ENCODE measurements at regions not wholly inside any gene's neighbourhood (a gene's known extent, or its start where the extent isn't known, plus 50 kb on each side); places are given as distances from the start of the nearest gene placed in this dataset.

DNA sequence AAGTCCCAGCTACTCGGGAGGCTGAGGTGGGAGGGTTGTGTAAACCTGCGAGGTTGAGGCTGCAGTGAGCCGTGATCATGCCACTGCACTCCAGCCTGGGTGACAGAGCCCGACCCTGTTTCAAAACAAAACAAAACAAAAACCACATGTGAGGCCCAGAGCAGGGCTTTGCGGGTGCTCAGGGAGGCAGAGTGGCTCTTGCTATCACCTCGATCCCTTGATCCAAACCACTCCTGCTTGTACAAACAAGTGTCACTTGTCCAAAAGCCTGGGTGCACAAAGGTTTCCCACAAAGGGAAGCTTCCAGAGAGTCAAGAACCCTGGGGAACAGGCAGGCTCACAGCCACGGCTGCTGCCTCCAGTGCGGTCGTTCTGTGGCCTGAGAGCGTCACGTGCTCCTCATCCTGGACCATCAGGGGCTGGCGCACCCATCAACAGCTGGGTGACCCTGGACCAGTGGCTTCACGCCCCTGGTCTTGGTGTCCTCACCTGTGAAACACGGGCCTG lies 162.7 kb downstream of the C9orf50 start:
- CTCF ChIA-PET (ENCODE audit: partially characterized antibody): interaction anchor here (0.6 to 4.8 kb wide), 10 partner anchors 24 to 354 kb away, joined by 3 to 27 read pairs (median 4); no protein-coding TSS in a partner anchor
- Histone ChIP-seq H3K4ac (replicated peaks; ENCODE audit: insufficient read length, low read depth, low read length) (peak overlapping the region; percentile 93), H3K18ac (ENCODE audit: extremely low read depth, low read length) (peak overlapping the region; percentile 95), H3K9ac (replicated peaks in 1 of 4; ENCODE audit: extremely low read depth in 1 of 4, low read depth in 3 of 4, low read length in 3 of 4) (no peak overlapping the region), H2BK5ac (ENCODE audit: low read depth, low read length) (peak overlapping the region; percentile 73; the same call in 1 of the 2 replicates), H2AFZ (ENCODE audit: low read length) (no peak overlapping the region), H3K9me3 (ENCODE audit: insufficient read depth in 2 of 2, low read depth in 1 of 2, low read length in 1 of 2) (no peaks in the 10 kb centered on the region), H3K14ac (ENCODE audit: insufficient read length) (no peak overlapping the region), H3K4me1 (replicated peaks in 1 of 4; ENCODE audit: control insufficient read depth in 3 of 4, insufficient read depth in 4 of 4, low read length in 3 of 4) (peaks cover 3 to 22% (median 19%) of the 10 kb centered on the region in 4 experiments), H3K56ac (replicated peaks; ENCODE audit: insufficient read length, low read depth, low read length) (no peak overlapping the region), H2BK120ac (replicated peaks; ENCODE audit: low read depth, low read length) (no peak overlapping the region), H2BK15ac (ENCODE audit: low read length) (peak overlapping the region; percentile 88; the same call in 1 of the 2 replicates), H3K79me2 (ENCODE audit: control insufficient read depth in 1 of 2, insufficient read depth in 2 of 2, low read length in 2 of 2) (no peaks in the 10 kb centered on the region), H2BK20ac (ENCODE audit: low read length) (peak overlapping the region; percentile 86; the same call in 1 of the 2 replicates), H2AK5ac (ENCODE audit: low read depth, low read length) (peak overlapping the region; percentile 2; the same call in 1 of the 2 replicates), H4K20me1 (replicated peaks in 1 of 2; ENCODE audit: control insufficient read depth in 1 of 2, insufficient read depth in 2 of 2, low read length in 2 of 2) (peaks cover 0 to 4% of the 10 kb centered on the region in 2 experiments), H4K91ac (replicated peaks; ENCODE audit: insufficient read length, low read length) (peak overlapping the region; percentile 96), H3K36me3 (ENCODE audit: control insufficient read depth in 2 of 4, insufficient read depth in 4 of 4, low read length in 3 of 4) (no peaks in the 10 kb centered on the region), H3K4me2 (ENCODE audit: insufficient read depth in 1 of 2, low read depth in 2 of 2, low read length in 2 of 2) (no peak overlapping the region), H2BK12ac (ENCODE audit: low read depth, low read length) (peak overlapping the region; percentile 99; the same call in 1 of the 2 replicates), H4K8ac (ENCODE audit: extremely low read depth, insufficient read depth, low read length) (no peak overlapping the region), H3K4me3 (ENCODE audit: extremely low read depth in 1 of 4, insufficient read depth in 2 of 4, low read depth in 3 of 4, low read length in 4 of 4) (no peak overlapping the region), H3K27me3 (replicated peaks in 1 of 4; ENCODE audit: control insufficient read depth in 3 of 4, extremely low read depth in 1 of 4, insufficient read depth in 3 of 4, low read length in 3 of 4) (peaks cover 0 to 16% (median 9%) of the 10 kb centered on the region in 4 experiments; a peak in 6 of 7 replicates), H3K27ac (ENCODE audit: low read depth, low read length) (no peak overlapping the region), H3K79me1 (ENCODE audit: low read depth, low read length) (no peaks in the 10 kb centered on the region), H3K23me2 (ENCODE audit: low read depth, low read length) (peaks cover 26% of the 10 kb centered on the region; the same call in 1 of the 2 replicates), H3K23ac (ENCODE audit: insufficient read length) (no peak overlapping the region), H4K5ac (ENCODE audit: insufficient read length, low read depth, low read length) (peak overlapping the region; percentile 38)
- 86% methylated on average over 14 of the region's 14 CpGs; no CpG with 5 or more reads in 1 of the 2 experiments for WGBS, 2 experiments (ENCODE audit: extremely low coverage in 1 of 2, insufficient coverage in 1 of 2, insufficient read length in 1 of 2, insufficient replicate concordance in 2 of 2, low coverage in 1 of 2, low lambda C conversion rate in 2 of 2, missing lambda C conversion rate in 1 of 2)
- DNase-seq (ENCODE audit: low read depth in 1 of 2, low spot score in 2 of 2) (no peak), FAIRE-seq (no peak)
- POLR2A ChIA-PET (ENCODE audit: partially characterized antibody): interaction anchor here (0.8 to 4.2 kb wide), 12 partner anchors 8 to 327 kb away, joined by 3 to 27 read pairs (median 4); partner anchors contain the start of gene IER5L
- TF ChIP-seq YY1 (IDR thresholded peaks at IDR 0.05; ENCODE audit: low read depth, low read length) (no peak), RFX5 (IDR thresholded peaks at IDR 0.05; ENCODE audit: borderline replicate concordance, low read depth, low read length) (no peak), GTF2F1 (IDR thresholded peaks at IDR 0.05; ENCODE audit: borderline replicate concordance, low read depth, low read length) (no peak), TBP (IDR thresholded peaks at IDR 0.05; ENCODE audit: low read depth, low read length) (no peak), BRCA1 (IDR thresholded peaks at IDR 0.05; ENCODE audit: low read depth, low read length) (no peak), KDM1A (IDR thresholded peaks at IDR 0.05; ENCODE audit: borderline replicate concordance, low read length) (no peak), ASH2L (IDR thresholded peaks at IDR 0.05; ENCODE audit: low read length) (no peak)
- TF ChIP-seq, protein P1, sequence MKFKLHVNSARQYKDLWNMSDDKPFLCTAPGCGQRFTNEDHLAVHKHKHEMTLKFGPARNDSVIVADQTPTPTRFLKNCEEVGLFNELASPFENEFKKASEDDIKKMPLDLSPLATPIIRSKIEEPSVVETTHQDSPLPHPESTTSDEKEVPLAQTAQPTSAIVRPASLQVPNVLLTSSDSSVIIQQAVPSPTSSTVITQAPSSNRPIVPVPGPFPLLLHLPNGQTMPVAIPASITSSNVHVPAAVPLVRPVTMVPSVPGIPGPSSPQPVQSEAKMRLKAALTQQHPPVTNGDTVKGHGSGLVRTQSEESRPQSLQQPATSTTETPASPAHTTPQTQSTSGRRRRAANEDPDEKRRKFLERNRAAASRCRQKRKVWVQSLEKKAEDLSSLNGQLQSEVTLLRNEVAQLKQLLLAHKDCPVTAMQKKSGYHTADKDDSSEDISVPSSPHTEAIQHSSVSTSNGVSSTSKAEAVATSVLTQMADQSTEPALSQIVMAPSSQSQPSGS (IDR thresholded peaks at IDR 0.05; ENCODE audit: low read length): no peak
- TF ChIP-seq, protein P2, sequence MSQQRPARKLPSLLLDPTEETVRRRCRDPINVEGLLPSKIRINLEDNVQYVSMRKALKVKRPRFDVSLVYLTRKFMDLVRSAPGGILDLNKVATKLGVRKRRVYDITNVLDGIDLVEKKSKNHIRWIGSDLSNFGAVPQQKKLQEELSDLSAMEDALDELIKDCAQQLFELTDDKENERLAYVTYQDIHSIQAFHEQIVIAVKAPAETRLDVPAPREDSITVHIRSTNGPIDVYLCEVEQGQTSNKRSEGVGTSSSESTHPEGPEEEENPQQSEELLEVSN (IDR thresholded peaks at IDR 0.05): no peak
